HS-5 (cell line): ENCODE measurements at regions not wholly inside any gene's neighbourhood (a gene's known extent, or its start where the extent isn't known, plus 50 kb on each side); places are given as distances from the start of the nearest gene placed in this dataset.

Experiments used
- DNase-seq: peaks from one replicate; pipeline ENCODE4 v3.0.0-alpha.2; 2012; ENCODE audit warnings: low read depth

DNA sequence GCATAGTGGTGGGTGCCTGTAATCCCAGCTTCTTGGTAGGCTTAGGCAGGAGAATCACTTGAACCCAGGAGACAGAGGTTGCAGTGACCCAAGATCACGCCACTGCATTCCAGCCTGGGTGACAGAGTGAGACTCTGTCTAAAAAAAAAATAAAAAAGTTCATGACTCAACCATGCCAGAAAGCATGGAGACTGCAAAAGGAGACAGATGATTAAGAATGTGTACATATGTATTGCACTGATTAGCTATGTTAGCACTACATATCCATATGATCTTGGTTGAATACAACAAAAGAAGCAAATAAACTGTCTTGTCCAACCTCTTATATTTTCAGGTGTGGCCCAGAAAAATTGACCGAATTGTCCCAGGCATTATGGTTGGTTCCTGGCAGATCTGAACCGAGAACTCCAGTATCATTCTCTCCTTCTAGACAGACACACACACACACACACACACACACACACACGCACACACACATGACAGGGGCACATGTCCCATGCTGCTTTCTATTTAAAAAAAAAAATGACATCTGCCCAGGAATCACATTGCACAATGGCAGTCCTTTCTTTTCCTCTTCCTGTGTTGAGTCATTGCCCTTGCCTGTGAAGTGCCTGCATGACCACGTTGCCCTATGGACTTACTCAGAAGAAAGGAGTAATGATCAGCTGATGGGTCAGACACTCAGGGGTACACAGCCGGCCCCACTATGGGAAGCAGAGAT is 65.6 kb downstream of the MYCN start:
- no peak for DNase-seq

DNA sequence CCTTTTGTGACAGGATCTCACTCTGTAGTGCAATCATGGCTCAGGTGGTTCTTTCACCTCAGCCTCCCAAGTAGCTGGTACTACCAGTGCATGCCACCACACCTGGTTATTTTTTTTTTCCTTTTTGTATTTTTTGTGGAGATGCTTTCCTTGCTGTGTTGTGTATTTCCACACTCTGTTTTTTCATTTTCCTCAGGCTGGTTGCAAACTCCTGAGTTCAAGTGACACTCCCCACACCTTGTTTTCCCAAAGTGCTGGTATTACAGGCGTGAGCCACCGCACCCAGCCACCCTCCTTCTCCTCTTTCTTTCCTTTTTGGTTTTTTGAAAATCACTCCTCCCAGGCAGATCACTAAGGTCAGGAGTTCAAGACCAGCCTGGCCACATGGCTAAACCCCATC is 65.0 kb downstream of the MYCN start:
- DNase-seq = no peak

DNA sequence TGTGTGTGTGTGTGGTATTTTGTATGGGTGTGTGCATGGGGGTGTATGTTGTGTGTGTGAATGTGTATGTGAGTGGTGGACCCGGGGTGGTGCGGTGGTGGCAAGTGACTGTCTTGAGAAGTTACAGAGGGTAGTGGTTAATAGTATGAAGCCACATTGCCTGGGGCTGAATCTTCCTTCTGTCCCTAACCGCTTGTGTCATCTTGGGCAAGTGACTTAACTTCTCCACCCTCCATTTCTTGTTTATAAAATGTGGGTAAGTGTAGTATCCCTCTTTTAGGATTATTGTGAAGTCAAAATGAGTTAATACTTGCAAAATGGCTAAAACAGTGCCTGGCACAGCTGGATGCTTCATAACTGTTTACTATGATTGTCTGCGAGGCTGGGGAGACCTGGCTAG is 63.5 kb downstream of the MYCN start:
- no peak for DNase-seq

DNA sequence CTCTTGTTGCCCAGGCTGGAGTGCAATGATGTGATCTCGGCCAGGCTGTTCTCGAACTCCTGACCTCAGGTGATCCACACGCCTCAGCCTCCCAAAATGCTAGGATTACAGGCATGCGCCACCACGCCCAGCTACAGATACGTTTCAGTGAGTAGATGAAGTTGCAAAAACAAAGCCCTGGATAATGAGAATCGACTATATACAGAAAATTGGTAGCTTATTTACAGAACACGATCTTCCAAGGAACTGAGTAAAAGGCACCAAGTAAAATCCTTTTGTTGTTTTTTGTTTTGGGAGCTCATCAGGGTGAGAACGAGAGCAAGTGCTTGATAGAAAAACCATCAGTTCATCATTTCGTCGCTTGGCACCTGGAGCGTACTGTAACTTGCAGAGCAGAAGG is 62.8 kb downstream of the MYCN start:
- no peak for DNase-seq

DNA sequence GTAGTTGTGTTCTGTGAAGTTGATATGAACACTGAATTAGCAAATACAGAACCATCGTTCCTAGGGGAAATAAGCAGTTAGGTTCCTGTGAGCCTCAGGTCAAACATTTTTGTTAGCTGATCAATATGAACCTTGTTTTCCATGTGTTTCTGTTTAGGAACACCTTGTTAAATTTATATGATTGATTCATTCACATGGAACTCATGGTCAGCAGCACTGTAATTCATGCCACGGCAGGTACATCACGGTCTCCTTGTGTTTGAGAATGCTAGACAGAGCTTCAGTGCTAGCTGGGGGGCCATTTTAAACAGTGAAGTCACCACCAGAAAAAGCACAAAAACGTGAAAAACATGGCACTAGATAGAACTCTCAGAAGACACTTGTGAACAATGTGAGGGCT is 62.2 kb downstream of the MYCN start:
- no peak for DNase-seq

DNA sequence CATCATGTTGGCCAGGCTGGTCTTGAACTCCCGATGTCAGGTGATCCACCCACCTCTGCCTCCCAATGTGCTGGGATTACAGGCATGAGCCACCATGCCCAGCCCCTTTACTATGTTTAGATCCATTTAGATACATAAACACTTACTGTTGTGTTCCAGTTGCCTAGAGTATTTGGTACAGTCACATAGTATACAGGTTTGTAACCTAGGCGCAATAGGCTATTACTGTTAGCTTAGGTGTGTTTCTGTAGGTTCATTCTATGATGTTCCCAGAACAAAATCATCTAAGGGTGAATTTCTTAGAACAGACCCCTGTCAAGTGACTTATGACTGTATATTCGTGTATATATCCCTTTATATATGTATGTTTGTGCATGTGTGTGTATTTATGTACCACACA is 61.8 kb downstream of the MYCN start:
- DNase-seq = no peak

DNA sequence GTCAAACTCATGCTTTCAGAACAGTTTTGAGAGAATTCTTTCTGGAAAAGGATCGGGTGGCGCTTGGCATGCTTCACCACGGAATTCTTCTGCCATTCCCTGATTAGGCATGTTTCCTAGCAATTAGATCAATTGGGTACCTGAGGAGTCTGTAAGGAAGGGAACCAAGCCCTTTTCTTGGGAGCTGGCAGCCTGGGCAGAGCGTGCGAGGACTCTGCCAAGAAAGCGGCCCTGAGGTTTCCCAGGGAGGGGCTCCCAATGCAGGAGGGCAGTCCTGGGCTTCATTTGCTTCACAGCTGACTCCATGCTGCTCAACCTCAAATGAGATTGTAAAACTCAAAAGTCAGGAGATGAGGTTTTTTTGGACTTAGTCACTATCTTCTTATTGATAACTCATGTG is 60.3 kb downstream of the MYCN start:
- no peak for DNase-seq

DNA sequence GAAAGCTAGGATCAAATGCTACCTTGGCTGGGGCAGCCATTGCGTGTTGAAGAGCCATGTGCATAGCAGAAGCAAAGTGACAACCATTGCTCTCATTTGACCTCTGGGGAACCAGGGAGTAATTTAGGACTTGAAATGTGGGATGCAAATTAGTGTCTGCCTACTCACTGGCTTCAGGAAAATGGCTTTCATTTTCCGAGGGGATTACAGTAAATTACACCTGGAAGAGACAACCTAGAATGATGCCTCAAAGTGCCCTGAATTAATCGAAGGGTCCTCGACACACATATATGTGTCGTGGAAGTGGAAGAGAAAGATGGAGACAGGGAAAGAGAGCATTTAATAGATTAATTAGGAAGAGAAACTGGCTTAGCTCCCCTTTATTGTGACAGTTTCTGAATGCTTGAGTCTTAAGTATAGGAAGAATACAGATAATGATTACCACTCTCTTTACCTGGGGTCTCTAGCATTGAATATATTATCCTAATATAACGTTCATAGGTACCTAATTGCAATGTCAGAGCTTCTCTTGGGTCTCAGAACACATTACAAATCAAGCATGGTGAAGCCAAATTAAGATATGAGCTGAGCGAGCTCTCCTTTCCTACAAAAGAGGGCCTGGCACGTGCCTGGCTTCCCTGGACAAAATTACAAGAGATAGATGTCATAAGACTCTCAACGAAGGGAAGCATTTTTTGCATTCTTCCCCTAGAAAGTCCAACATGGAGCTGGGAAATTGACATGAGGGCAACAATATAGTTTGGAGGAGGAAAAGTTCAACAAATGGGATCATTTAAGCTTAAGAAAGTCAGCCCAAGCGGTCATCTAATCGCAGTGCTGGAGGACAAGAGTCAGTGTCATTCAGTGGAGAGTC is 59.5 kb downstream of the MYCN start:
- DNase-seq = no peak

DNA sequence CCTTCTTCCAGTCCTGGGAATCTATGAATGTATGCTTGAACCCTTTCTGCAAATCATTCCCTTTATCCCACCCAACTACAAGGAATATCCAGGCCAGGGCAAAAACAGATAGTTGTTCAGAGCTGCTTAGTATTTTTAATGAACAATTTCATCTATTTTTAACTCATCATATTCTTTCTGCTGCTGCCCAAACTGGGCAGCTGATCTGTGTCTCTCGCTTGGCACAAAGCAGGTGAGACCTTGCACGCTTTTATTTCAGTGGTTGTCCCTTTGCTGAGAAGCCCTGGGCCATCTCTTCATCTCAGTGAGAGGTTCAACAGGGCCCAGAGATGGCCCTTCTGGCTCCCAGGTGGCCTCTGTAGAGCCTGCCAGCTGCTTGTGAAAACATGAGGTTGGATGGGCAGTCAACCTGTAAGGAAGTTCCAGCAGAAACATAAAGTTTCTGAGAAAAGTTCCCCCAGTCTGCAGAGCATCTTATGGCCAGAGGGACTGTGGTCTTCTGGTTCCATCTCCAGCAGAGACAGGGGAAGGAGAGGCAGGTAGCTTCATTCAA is 57.5 kb downstream of the MYCN start:
- no peak for DNase-seq

DNA sequence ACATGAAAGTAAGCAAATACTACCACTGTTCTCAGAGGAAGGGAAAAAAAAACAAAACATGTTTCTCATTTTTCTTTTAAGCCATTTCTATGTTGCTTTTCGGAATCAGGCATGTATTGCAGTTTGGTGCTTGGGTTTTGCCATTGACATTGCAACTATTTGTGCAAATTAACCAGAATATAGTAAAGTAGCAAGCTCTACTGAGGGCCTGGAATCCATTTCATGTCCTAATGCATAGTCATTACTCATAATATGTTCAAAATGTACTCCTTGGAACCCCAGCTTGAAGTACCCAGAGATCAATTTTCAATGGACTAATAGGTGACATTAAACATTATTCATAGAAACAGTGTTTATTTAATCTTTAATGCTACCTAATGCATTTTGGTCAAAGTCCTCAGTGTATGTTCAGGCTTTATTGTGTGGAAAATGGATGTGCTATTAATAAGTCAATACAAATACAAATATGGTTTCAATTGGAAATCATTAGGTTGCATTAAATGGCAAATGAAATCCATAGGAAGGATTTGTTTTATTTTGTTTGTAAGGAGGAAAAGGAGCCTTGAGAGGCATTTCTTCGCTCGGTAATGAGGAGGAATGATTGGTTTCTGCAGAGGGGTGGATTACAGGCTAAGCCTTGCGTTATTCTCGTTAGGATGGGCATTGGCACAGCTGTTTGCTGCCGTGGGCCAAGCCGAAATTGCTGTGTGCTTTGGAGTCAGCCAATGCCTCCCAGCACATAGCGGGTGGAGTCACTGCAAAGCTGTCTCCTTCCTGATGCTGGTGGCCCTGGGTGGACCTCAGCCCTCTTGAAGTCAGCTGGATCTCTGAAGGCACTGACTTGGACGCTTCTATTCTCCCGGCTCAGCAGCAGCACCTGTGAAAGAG is 56.4 kb downstream of the MYCN start:
- no peak for DNase-seq
